SU-DHL-6 (cell line): ENCODE measurements at regions not wholly inside any gene's neighbourhood (a gene's known extent, or its start where the extent isn't known, plus 50 kb on each side); places are given as distances from the start of the nearest gene placed in this dataset.

ENCODE experiments used
- CTCF ChIP-seq: fragments of 200-600 bp; sonication (generic); IDR thresholded peaks from one replicate; pipeline ENCODE4 v1.5.1; 2017; ENCODE audit warnings: antibody characterized with exemption, mild to moderate bottlenecking, low read length, moderate library complexity; ENCODE audit not compliant: insufficient read depth, poor library complexity, severe bottlenecking
- EZH2phosphoT487 ChIP-seq: fragments of 200-600 bp; sonication (generic), shearing (Covaris generic); conservative IDR thresholded peaks from 2 replicates; pipeline ENCODE4 v1.6.1; 2018; ENCODE audit warnings: mild to moderate bottlenecking, antibody characterized with exemption, low read length, moderate library complexity, mixed read lengths

- no peak for TF ChIP-seq CTCF
- no peak for TF ChIP-seq EZH2phosphoT487
These were observed 635.4 kb downstream of the EPHA4 start for GRCh38 chr2:220936641-220937197.
